ENCODE measurements at regions not wholly inside any gene's neighbourhood (a gene's known extent, or its start where the extent isn't known, plus 50 kb on each side); places are given as distances from the start of the nearest gene placed in this dataset.

DNA sequence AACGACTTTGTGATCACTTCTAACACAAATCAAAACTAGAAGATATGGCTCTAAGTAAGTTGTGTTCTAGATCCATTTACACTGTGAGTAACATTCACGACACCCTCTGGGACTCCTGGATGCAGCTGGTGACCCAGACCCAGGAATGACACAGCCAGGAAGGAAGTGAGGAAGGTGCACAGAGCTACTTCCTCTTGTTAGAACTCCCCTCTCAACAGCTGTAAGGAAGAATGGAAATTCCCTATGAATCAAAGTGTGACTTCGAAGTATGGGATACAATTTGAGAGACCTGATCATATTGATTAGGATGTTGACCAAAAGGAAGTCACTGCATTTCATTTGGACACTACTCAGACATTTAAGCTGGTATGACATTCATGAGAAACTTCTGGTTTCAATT is 185.3 kb downstream of the NRIP1 start:
- TF ChIP-seq, protein P1, sequence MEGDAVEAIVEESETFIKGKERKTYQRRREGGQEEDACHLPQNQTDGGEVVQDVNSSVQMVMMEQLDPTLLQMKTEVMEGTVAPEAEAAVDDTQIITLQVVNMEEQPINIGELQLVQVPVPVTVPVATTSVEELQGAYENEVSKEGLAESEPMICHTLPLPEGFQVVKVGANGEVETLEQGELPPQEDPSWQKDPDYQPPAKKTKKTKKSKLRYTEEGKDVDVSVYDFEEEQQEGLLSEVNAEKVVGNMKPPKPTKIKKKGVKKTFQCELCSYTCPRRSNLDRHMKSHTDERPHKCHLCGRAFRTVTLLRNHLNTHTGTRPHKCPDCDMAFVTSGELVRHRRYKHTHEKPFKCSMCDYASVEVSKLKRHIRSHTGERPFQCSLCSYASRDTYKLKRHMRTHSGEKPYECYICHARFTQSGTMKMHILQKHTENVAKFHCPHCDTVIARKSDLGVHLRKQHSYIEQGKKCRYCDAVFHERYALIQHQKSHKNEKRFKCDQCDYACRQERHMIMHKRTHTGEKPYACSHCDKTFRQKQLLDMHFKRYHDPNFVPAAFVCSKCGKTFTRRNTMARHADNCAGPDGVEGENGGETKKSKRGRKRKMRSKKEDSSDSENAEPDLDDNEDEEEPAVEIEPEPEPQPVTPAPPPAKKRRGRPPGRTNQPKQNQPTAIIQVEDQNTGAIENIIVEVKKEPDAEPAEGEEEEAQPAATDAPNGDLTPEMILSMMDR (optimal IDR thresholded peaks at IDR 0.05 in 1 of 3, IDR thresholded peaks at IDR 0.05 in 1 of 3, conservative IDR thresholded peaks at IDR 0.05 in 1 of 3; ENCODE audit: extremely low read depth in 1 of 3, insufficient read depth in 2 of 3, low read length in 3 of 3) = no peak
- TF ChIP-seq EZH2 (IDR thresholded peaks at IDR 0.05; ENCODE audit: low read length) = no peak
